Esophagus (tissue), 2 donors: ENCODE measurements at regions not wholly inside any gene's neighbourhood (a gene's known extent, or its start where the extent isn't known, plus 50 kb on each side); places are given as distances from the start of the nearest gene placed in this dataset.

Source experiments
- H3K27ac ChIP-seq, 2 donors: one replicate each; pipeline ENCODE4 v1.5.1; 2013; ENCODE audit warnings: low read depth in 2 of 2, mild to moderate bottlenecking in 2 of 2, inconsistent platforms in 1 of 2, low read length in 1 of 2, moderate library complexity in 1 of 2
- H3K27me3 ChIP-seq, 2 donors: one replicate each; pipeline ENCODE4 v1.6.1; 2013; ENCODE audit warnings: low read length in 2 of 2, control low read depth in 1 of 2, mild to moderate bottlenecking in 1 of 2; ENCODE audit not compliant: insufficient read depth in 2 of 2, control insufficient read depth in 1 of 2
- H3K36me3 ChIP-seq, 2 donors: one replicate each; pipeline ENCODE4 v1.6.1; 2013; ENCODE audit warnings: low read length in 1 of 2; ENCODE audit not compliant: control insufficient read depth in 2 of 2, insufficient read depth in 2 of 2
- H3K4me1 ChIP-seq, 2 donors: one replicate each; pipeline ENCODE4 v1.6.1; 2013; ENCODE audit warnings: low read length in 1 of 2; ENCODE audit not compliant: control insufficient read depth in 2 of 2, insufficient read depth in 2 of 2
- H3K4me3 ChIP-seq, 2 donors: one replicate each; pipeline ENCODE4 v1.5.1; 2013; ENCODE audit warnings: low read length in 2 of 2, mild to moderate bottlenecking in 2 of 2, low read depth in 1 of 2, moderate library complexity in 1 of 2
- H3K9me3 ChIP-seq, 2 donors: one replicate each; pipeline ENCODE4 v1.6.1; 2013; ENCODE audit warnings: mild to moderate bottlenecking in 2 of 2, low read depth in 1 of 2, low read length in 1 of 2, moderate library complexity in 1 of 2; ENCODE audit not compliant: control insufficient read depth in 2 of 2, insufficient read depth in 1 of 2
- WGBS, 2 donors: extraction: QIAGEN DNeasy Blood & Tissue Kit; methylation state at CpG; one replicate each; pipeline ENCODE4 v1.1.7; 2013; 5-methylcytosine and 5-hydroxymethylcytosine counted together
- donor health status: healthy with polysubstance abuse.
- donor health status: Bipolar disorder and iron deficiency.

- Histone ChIP-seq H3K27me3 (no peaks in the 10 kb centered on the region), H3K4me1 (no peaks in the 10 kb centered on the region), H3K36me3 (no peaks in the 10 kb centered on the region), H3K27ac (no peak overlapping the region), H3K4me3 (no peak overlapping the region), H3K9me3 (no peaks in the 10 kb centered on the region)
- 75 to 92% methylated on average over 3 of the region's 3 CpGs for WGBS, 2 donors
These were observed 1106.6 kb downstream of the TBL1XR1 start for GRCh38 chr3:176090727-176091126.

GRCh38 chr3:176088962-176089383 lies 1108.3 kb downstream of the TBL1XR1 start:
- Histone ChIP-seq H3K9me3 (no peaks in the 10 kb centered on the region), H3K27me3 (no peaks in the 10 kb centered on the region), H3K4me1 (no peaks in the 10 kb centered on the region), H3K4me3 (no peak overlapping the region), H3K27ac (no peak overlapping the region), H3K36me3 (no peaks in the 10 kb centered on the region)
- 79 to 89% methylated on average over 3 of the region's 3 CpGs for WGBS, 2 donors

DNA sequence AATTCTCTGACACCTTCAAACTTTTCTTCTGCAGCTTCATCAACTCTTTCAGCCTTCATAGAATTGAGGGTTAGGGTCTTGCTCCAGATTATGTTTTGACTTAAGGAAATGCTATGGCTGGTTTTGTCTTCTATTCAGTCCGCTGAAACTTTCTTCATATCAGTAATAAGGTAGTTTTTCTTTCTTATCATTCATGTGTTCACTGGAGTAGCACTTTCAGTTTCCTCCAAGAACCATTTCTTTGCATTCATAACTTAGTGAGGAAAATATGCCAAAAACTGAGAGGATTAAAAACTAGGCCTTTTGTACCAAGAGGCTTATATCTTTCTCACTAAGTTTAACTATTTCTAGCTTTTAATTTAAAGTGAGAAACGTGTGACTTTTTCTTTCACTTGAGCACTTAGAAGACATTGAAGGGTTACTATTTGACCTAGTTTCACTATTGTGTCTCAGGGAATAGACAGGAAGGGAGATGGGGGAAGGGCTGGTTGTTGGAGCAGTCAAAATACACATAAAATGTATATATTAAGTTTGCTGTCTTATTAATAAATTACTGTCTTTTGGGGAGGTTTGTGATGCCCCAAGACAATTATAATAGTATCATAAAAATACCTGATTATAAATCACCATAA lies 1110.1 kb downstream of the TBL1XR1 start:
- Histone ChIP-seq H3K4me1 (no peaks in the 10 kb centered on the region), H3K9me3 (no peaks in the 10 kb centered on the region), H3K27ac (no peak overlapping the region), H3K4me3 (no peak overlapping the region), H3K36me3 (no peaks in the 10 kb centered on the region), H3K27me3 (no peaks in the 10 kb centered on the region)
- 46 to 80% methylated on average over 2 of the region's 2 CpGs for WGBS, 2 donors

GRCh38 chr3:176079785-176080184 lies 1117.5 kb downstream of the TBL1XR1 start:
- Histone ChIP-seq H3K4me3 (no peak overlapping the region), H3K36me3 (no peaks in the 10 kb centered on the region), H3K4me1 (no peaks in the 10 kb centered on the region), H3K27me3 (no peaks in the 10 kb centered on the region), H3K27ac (no peak overlapping the region), H3K9me3 (no peaks in the 10 kb centered on the region)
- WGBS, 2 donors, result 37 to 78% methylated on average over 1 of the region's 1 CpG

- no peaks in the 10 kb centered on the region for H3K36me3 ChIP-seq
- H3K4me3 ChIP-seq, result no peak overlapping the region
- H3K27me3 ChIP-seq, result no peaks in the 10 kb centered on the region
- no peak overlapping the region for H3K27ac ChIP-seq
- H3K4me1 ChIP-seq, result no peaks in the 10 kb centered on the region
- 89 to 91% methylated on average over 1 of the region's 1 CpG for WGBS, 2 donors
- no peaks in the 10 kb centered on the region for H3K9me3 ChIP-seq
These were observed 1118.4 kb downstream of the TBL1XR1 start for GRCh38 chr3:176078906-176079305.

- H3K27ac ChIP-seq, result no peak overlapping the region
- no peaks in the 10 kb centered on the region for H3K36me3 ChIP-seq
- H3K4me3 ChIP-seq, result no peak overlapping the region
- no peaks in the 10 kb centered on the region for H3K27me3 ChIP-seq
- H3K4me1 ChIP-seq, result no peaks in the 10 kb centered on the region
- WGBS, 2 donors, result 42 to 59% methylated on average over 1 of the region's 1 CpG
- no peaks in the 10 kb centered on the region for H3K9me3 ChIP-seq
These were observed 1121.8 kb downstream of the TBL1XR1 start for GRCh38 chr3:176075491-176075890.

DNA sequence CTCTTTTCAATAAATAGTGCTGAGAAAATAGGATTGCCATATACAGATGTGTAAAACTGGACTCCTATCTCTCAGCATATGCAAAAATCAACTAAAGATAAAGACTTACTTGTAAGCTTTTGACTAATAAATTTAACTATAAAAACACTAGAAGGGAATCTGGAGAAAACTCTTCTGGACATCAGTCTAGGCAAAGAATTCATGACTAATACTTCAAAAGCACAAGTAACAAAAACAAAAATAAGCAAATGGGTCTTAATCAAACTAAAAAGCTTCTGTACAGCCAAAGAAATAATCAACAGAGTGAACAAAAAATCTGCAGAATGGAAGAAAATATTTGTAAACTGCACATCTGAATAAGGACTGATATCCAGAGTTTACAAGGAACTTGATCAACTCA lies 1122.2 kb downstream of the TBL1XR1 start:
- no peaks in the 10 kb centered on the region for H3K36me3 ChIP-seq
- H3K27me3 ChIP-seq, result no peaks in the 10 kb centered on the region
- no peaks in the 10 kb centered on the region for H3K9me3 ChIP-seq
- H3K4me3 ChIP-seq, result no peak overlapping the region
- no peak overlapping the region for H3K27ac ChIP-seq
- no peaks in the 10 kb centered on the region for H3K4me1 ChIP-seq

DNA sequence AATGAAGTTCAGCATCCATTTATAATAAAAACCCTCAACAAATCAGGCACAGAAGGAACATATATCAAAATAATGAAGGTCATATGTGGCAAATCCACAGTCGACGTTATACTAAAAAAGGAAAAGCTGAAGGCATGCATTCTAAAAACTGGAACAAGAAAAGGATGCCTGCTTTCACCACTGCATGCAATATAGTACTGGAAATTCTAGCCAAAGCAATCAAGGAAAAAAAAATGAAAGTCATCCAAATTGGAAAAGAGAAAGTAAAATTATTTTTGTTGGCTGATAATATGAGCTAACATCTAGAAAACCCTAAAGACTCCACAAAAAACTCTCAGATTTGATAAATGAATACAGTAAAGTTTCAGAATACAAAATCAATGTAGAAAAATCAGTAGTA lies 1123.2 kb downstream of the TBL1XR1 start:
- H3K4me3 ChIP-seq, result no peak overlapping the region
- no peak overlapping the region for H3K27ac ChIP-seq
- no peaks in the 10 kb centered on the region for H3K27me3 ChIP-seq
- WGBS, 2 donors, result 84 to 94% methylated on average over 2 of the region's 2 CpGs
- no peaks in the 10 kb centered on the region for H3K9me3 ChIP-seq
- H3K36me3 ChIP-seq, result no peaks in the 10 kb centered on the region
- H3K4me1 ChIP-seq, result no peaks in the 10 kb centered on the region

- Histone ChIP-seq H3K27me3 (no peaks in the 10 kb centered on the region), H3K4me1 (no peaks in the 10 kb centered on the region), H3K4me3 (no peak overlapping the region), H3K36me3 (no peaks in the 10 kb centered on the region), H3K27ac (no peak overlapping the region), H3K9me3 (peaks cover 0 to 4% of the 10 kb centered on the region in 2 donors)
- WGBS, 2 donors, result 66 to 91% methylated on average over 2 of the region's 2 CpGs
These were observed 1125.3 kb downstream of the TBL1XR1 start for GRCh38 chr3:176071943-176072342.

GRCh38 chr3:176068750-176069149 lies 1128.5 kb downstream of the TBL1XR1 start:
- H3K4me1 ChIP-seq, result no peaks in the 10 kb centered on the region
- no peaks in the 10 kb centered on the region for H3K36me3 ChIP-seq
- peaks cover 0 to 4% of the 10 kb centered on the region in 2 donors for H3K9me3 ChIP-seq
- no peak overlapping the region for H3K27ac ChIP-seq
- no peaks in the 10 kb centered on the region for H3K27me3 ChIP-seq
- 85 to 92% methylated on average over 6 of the region's 6 CpGs for WGBS, 2 donors
- H3K4me3 ChIP-seq, result no peak overlapping the region
